IPS-15b (cell line): ENCODE measurements at regions not wholly inside any gene's neighbourhood (a gene's known extent, or its start where the extent isn't known, plus 50 kb on each side); places are given as distances from the start of the nearest gene placed in this dataset.

Experiments used
- H3K27me3 ChIP-seq: one replicate; pipeline ENCODE4 v1.6.1; 2013; ENCODE audit warnings: low read length; ENCODE audit not compliant: control insufficient read depth, insufficient read depth
- H3K36me3 ChIP-seq: one replicate; pipeline ENCODE4 v1.6.1; 2013; ENCODE audit warnings: low read length; ENCODE audit not compliant: control insufficient read depth, insufficient read depth
- H3K4me1 ChIP-seq: one replicate; pipeline ENCODE4 v1.6.1; 2013; ENCODE audit warnings: mild to moderate bottlenecking, low read length; ENCODE audit not compliant: control insufficient read depth, insufficient read depth
- H3K4me3 ChIP-seq: one replicate; pipeline ENCODE4 v1.5.1; 2013; ENCODE audit warnings: low read depth, low read length
- H3K9ac ChIP-seq: one replicate; pipeline ENCODE4 v1.6.1; 2013; ENCODE audit warnings: low read depth, mild to moderate bottlenecking, low read length
- H3K9me3 ChIP-seq: one replicate; pipeline ENCODE4 v1.6.1; 2013; ENCODE audit warnings: mild to moderate bottlenecking, low read length; ENCODE audit not compliant: control insufficient read depth, insufficient read depth

- Histone ChIP-seq H3K36me3 (no peaks in the 10 kb centered on the region), H3K4me3 (no peak overlapping the region), H3K9me3 (no peaks in the 10 kb centered on the region), H3K4me1 (no peaks in the 10 kb centered on the region), H3K27me3 (no peaks in the 10 kb centered on the region), H3K9ac (no peak overlapping the region)
Measured at GRCh38 chr19:29293292-29293691, 80.3 kb upstream of the UQCRFS1 start.

DNA sequence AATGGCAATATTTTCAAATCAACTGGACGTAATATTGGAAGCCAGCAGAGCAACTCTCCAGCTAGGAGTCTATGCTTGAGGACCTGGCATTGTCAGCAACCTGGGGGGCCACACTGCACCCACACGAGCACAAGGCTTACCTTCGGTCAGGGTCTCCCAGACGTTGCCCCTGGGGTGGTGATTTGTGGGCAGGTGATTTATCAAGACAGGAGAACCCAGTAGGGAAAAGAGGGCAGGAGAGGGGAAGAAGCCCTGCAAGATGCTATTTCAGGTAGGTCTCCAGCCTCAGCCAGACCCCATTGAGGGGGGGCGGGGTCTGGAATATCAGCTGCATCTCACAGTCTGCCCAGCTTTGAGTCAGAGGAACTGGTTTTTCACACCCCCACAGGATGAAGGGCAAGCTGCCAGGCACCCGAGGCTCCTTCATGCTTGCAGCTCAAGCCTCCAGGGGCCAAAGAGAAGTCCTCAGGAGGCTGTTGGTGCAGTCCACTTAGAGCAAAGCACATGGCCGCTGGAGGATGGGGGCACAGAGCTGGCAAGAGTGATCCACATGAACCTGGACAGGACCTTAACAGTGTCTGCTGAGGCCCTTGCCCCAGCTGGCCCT, 80.9 kb upstream of the UQCRFS1 start:
- Histone ChIP-seq H3K4me1 (no peaks in the 10 kb centered on the region), H3K9me3 (no peaks in the 10 kb centered on the region), H3K27me3 (no peaks in the 10 kb centered on the region), H3K36me3 (no peaks in the 10 kb centered on the region), H3K9ac (no peak overlapping the region), H3K4me3 (no peak overlapping the region)

- Histone ChIP-seq H3K4me3 (no peak overlapping the region), H3K4me1 (no peaks in the 10 kb centered on the region), H3K9ac (no peak overlapping the region), H3K9me3 (no peaks in the 10 kb centered on the region), H3K36me3 (no peaks in the 10 kb centered on the region), H3K27me3 (no peaks in the 10 kb centered on the region)
Measured at GRCh38 chr19:29294343-29294811, 81.4 kb upstream of the UQCRFS1 start.

- Histone ChIP-seq H3K4me1 (no peaks in the 10 kb centered on the region), H3K4me3 (no peak overlapping the region), H3K9me3 (no peaks in the 10 kb centered on the region), H3K27me3 (no peaks in the 10 kb centered on the region), H3K9ac (no peak overlapping the region), H3K36me3 (no peaks in the 10 kb centered on the region)
Measured at GRCh38 chr19:29295285-29295684, 82.3 kb upstream of the UQCRFS1 start.

DNA sequence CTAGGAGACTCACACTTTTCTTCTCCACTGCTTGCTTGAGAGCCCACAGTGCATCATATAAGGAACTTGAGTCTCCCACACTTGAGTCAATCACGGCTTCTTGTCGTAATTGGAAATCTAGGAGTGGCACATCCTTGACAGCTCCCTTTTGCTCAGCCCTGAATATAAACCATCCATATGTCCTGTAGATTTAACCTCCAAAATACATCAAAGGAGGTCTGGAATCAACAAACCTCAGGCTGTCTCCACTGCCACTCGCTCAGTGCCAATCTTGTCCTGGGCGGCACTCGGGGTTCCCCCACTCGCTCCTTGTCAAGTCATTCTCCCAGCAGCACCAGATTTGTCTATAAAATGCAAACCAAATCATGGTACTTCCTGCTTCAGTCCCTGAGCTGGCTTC, 84.4 kb upstream of the UQCRFS1 start:
- Histone ChIP-seq H3K9me3 (no peaks in the 10 kb centered on the region), H3K27me3 (no peaks in the 10 kb centered on the region), H3K9ac (no peak overlapping the region), H3K36me3 (no peaks in the 10 kb centered on the region), H3K4me1 (no peaks in the 10 kb centered on the region), H3K4me3 (no peak overlapping the region)

DNA sequence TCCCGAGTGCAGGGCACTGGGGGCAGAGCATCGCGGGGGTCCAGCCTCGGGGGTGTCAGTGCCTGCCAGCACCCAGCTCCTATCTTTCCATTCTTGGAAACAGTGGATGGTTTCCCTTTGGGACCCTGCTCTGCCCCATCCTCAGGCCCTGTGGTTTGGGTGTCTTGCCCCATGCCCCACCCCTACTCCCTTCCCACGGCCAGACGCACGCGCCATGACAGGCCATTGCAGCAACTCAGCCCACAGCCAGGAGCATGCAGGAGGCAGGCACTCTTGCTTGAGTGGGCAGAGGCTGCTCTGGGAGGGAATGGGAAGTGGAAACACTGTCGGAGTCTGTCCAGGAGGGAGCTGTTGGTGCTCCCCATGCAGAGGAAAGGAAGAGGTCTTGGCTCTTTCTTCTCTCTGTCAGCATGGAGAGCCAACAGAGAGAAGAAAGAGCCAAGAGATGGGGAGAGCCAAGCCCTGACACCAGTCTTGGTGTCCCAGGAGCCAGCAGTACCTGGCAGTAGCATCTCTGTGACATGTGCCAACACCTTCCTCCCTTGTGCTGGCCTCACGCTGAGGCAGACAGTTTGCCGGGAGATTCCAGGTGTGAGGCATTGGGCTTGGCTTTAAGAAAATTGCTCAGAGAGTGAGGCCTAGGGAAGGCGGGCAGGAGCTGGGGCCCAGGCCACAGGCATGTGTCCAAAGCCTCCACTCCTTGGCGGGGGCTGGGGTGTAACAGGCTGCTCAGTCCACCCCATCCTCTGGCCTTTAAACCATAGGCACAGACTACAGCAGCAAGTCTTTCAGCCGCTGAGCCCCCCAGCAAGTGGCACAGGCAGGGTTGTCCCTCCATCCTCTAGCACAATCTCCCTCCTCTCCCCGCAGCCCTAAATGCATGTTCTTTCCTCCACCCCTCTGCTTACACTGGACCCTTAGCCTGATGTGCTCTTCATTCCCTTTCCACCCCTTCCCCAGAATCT, 86.7 kb upstream of the UQCRFS1 start:
- Histone ChIP-seq H3K27me3 (peaks cover 4% of the 10 kb centered on the region), H3K9me3 (no peaks in the 10 kb centered on the region), H3K9ac (no peak overlapping the region), H3K4me1 (no peaks in the 10 kb centered on the region), H3K4me3 (no peak overlapping the region), H3K36me3 (no peaks in the 10 kb centered on the region)

DNA sequence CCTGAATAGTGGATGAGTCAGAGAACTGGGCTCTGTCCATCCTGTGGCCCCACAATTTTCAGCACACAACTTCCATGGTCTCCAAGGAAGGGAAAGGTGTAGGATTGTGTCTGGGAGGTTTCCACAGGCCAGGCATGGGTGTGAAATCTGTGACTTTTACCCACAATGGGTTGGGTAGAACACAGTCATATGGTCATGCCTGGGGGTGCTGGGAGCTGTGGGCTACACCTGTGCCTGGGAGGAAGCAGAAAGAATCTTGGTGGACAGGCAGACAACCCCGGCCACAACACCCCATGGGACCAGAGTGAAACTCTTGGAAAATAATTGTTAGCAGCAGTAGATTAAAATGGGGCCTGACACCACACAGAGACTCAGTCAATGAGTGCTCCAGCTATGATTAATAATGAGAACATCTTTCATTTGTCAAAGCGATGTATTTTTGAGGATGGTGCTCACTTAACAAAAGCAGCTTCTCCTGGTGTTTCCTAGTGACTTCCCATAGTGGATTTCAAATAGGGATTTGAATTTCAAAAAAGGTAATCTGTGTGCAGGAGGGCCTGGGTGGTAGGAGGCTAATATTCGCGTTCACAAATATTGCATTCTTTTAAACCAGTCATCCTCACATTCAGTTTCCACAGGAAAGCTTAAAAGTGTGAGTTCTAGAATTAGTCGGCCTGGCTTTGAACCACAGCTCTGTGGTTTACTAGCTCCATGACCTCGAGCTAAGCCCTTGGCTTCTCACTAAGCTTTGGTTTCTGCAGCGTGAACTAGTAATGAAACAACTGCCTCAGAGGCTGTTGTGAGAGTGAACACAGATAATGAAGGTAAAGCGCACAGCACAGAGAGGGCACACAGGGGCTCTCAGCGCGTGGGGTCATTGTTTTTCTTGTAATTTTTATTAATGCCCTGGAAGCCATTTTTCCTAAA, 89.3 kb upstream of the UQCRFS1 start:
- H3K27me3 ChIP-seq, result peaks cover 4% of the 10 kb centered on the region
- no peaks in the 10 kb centered on the region for H3K4me1 ChIP-seq

GRCh38 chr19:29303069-29303718, 90.2 kb upstream of the UQCRFS1 start:
- H3K27me3 ChIP-seq, result peaks cover 4% of the 10 kb centered on the region
- no peaks in the 10 kb centered on the region for H3K9me3 ChIP-seq

More for the DNA sequence above, 89.3 kb upstream of the UQCRFS1 start:
- H3K9ac ChIP-seq, result no peak overlapping the region
- no peaks in the 10 kb centered on the region for H3K36me3 ChIP-seq
- no peaks in the 10 kb centered on the region for H3K9me3 ChIP-seq
- no peak overlapping the region for H3K4me3 ChIP-seq

GRCh38 chr19:29303719-29304090, 90.8 kb upstream of the UQCRFS1 start:
- no peaks in the 10 kb centered on the region for H3K9me3 ChIP-seq

More at GRCh38 chr19:29303069-29303718, 90.2 kb upstream of the UQCRFS1 start:
- Histone ChIP-seq H3K9ac (no peak overlapping the region), H3K4me1 (no peaks in the 10 kb centered on the region), H3K4me3 (no peak overlapping the region), H3K36me3 (no peaks in the 10 kb centered on the region)

GRCh38 chr19:29305268-29305667, 92.3 kb upstream of the UQCRFS1 start:
- H3K4me1 ChIP-seq, result peaks cover 3% of the 10 kb centered on the region
- H3K36me3 ChIP-seq, result no peaks in the 10 kb centered on the region
- no peaks in the 10 kb centered on the region for H3K9me3 ChIP-seq
- H3K4me3 ChIP-seq, result no peak overlapping the region
- peaks cover 17% of the 10 kb centered on the region for H3K27me3 ChIP-seq
- H3K9ac ChIP-seq, result no peak overlapping the region

More at GRCh38 chr19:29303719-29304090, 90.8 kb upstream of the UQCRFS1 start:
- H3K4me3 ChIP-seq, result no peak overlapping the region
- peaks cover 8% of the 10 kb centered on the region for H3K27me3 ChIP-seq
- H3K36me3 ChIP-seq, result no peaks in the 10 kb centered on the region
- H3K9ac ChIP-seq, result no peak overlapping the region
- H3K4me1 ChIP-seq, result no peaks in the 10 kb centered on the region
